A549 (cell line): ENCODE measurements at regions not wholly inside any gene's neighbourhood (a gene's known extent, or its start where the extent isn't known, plus 50 kb on each side); places are given as distances from the start of the nearest gene placed in this dataset.

ENCODE experiments used
- ATAC-seq, 2 experiments: fragments of 200-7000 bp in 1 of 2; fragments of >200 bp in 1 of 2; cut with Nextera tagmentation in 1 of 2; cut with Tn5 transposase in 1 of 2; 3 replicates each; pipeline versions ENCODE4 v1.8.0 to v1.9.1; 2018 to 2020; ENCODE audit warnings: mild to moderate bottlenecking in 1 of 2, moderate library complexity in 1 of 2
- CTCF ChIA-PET: fragments of 300-600 bp; sonication (Branson Sonifier 250); formaldehyde crosslinking; extraction: SDS; loops from one replicate; lab custom pipeline; 2021; ENCODE audit warnings: antibody characterized with exemption, inconsistent platforms; lab: Yijun Ruan, JAX
- POLR2A ChIA-PET: fragments of 350-600 bp; formaldehyde crosslinking; extraction: SDS; loops from one replicate; lab custom pipeline; 2021; ENCODE audit warnings: antibody characterized with exemption, inconsistent platforms; lab: Yijun Ruan, JAX
- DNase-seq, 2 experiments: peaks; one replicate each; pipeline versions ENCODE4 v3.0.0 to v3.0.0-alpha.2; 2011 to 2016; ENCODE audit warnings: low read depth in 1 of 2, low spot score in 1 of 2
- FAIRE-seq: peaks from 2 replicates; lab custom pipeline; 2011; peaks lifted over from hg19 to GRCh38; lab: Jason Lieb, UNC
- H3K27ac ChIP-seq, 2 experiments: fragments of >200 bp; sonication (Bioruptor Twin); formaldehyde crosslinking; 3 replicates each; pipeline ENCODE4 v1.5.1; 2016 to 2017
- H3K4me1 ChIP-seq: fragments of >200 bp; sonication (Bioruptor Twin); formaldehyde crosslinking; 3 replicates; pipeline ENCODE4 v1.6.1; 2016
- H3K4me2 ChIP-seq: fragments of >200 bp; sonication (Bioruptor Twin); formaldehyde crosslinking; 3 replicates; pipeline ENCODE4 v1.6.1; 2016
- H3K4me3 ChIP-seq: fragments of >200 bp; sonication (Bioruptor Twin); formaldehyde crosslinking; 3 replicates; pipeline ENCODE4 v1.5.1; 2016
- H3K9me3 ChIP-seq: fragments of >200 bp; sonication (Bioruptor Twin); formaldehyde crosslinking; 3 replicates; pipeline ENCODE4 v1.6.1; 2016
- CHD2 ChIP-seq: fragments of 150-350 bp; IDR thresholded peaks from 2 replicates; pipeline ENCODE4 v1.6.1; 2014; ENCODE audit warnings: low read length; ENCODE audit not compliant: partially characterized antibody
- CHD4 ChIP-seq: fragments of 200-600 bp; sonication (generic); IDR thresholded peaks from 2 replicates; pipeline ENCODE4 v1.6.1; 2016; ENCODE audit warnings: antibody characterized with exemption, mild to moderate bottlenecking, borderline replicate concordance
- EHF ChIP-seq: fragments of 250-450 bp; sonication (Bioruptor Pico); IDR thresholded peaks from 2 replicates; pipeline ENCODE4 v1.5.0; 2020; ENCODE audit warnings: mild to moderate bottlenecking
- EHMT2 ChIP-seq: fragments of 200-600 bp; sonication (generic); IDR thresholded peaks from 2 replicates; pipeline ENCODE4 v1.6.1; 2016; ENCODE audit warnings: antibody characterized with exemption, low read depth, mild to moderate bottlenecking, moderate library complexity
- EP300 ChIP-seq, 2 experiments: fragments of >200 bp; sonication (Bioruptor Twin); formaldehyde crosslinking; IDR thresholded peaks; 2 replicates in 1 of 2; 3 replicates in 1 of 2; pipeline ENCODE4 v1.6.1; 2016 to 2017
- FOSL2 ChIP-seq, 2 experiments: fragments of 450-650 bp in 1 of 2; fragments of >200 bp in 1 of 2; sonication (Bioruptor Twin) in 1 of 2; formaldehyde crosslinking; IDR thresholded peaks; 2 replicates each; pipeline versions ENCODE4 v1.5.0 to v1.6.1; 2016 to 2020; ENCODE audit warnings: mild to moderate bottlenecking in 1 of 2, moderate library complexity in 1 of 2
- FOXS1 ChIP-seq: fragments of 250-450 bp; sonication (Bioruptor Pico); IDR thresholded peaks from 2 replicates; pipeline ENCODE4 v1.5.0; 2020; ENCODE audit warnings: mild to moderate bottlenecking, moderate library complexity
- GATA3 ChIP-seq: IDR thresholded peaks from 2 replicates; pipeline ENCODE4 v1.6.1; 2012; ENCODE audit warnings: borderline replicate concordance
- HDAC2 ChIP-seq: fragments of 200-600 bp; sonication (generic); IDR thresholded peaks from 2 replicates; pipeline ENCODE4 v1.6.1; 2016
- HEYL ChIP-seq: fragments of 250-450 bp; sonication (Bioruptor Pico); IDR thresholded peaks from 2 replicates; pipeline ENCODE4 v1.8.0; 2021; ENCODE audit warnings: mild to moderate bottlenecking, moderate library complexity
- HOXB13 ChIP-seq: fragments of 250-450 bp; sonication (Bioruptor Pico); IDR thresholded peaks from 2 replicates; pipeline ENCODE4 v1.5.0; 2020; ENCODE audit warnings: low read depth, mild to moderate bottlenecking, moderate library complexity
- JUN ChIP-seq, 2 experiments: fragments of >200 bp; sonication (Bioruptor Twin); formaldehyde crosslinking; IDR thresholded peaks; 2 replicates in 1 of 2; 3 replicates in 1 of 2; pipeline ENCODE4 v1.6.1; 2016 to 2017
- JUNB ChIP-seq: fragments of >200 bp; sonication (Bioruptor Twin); formaldehyde crosslinking; IDR thresholded peaks from 2 replicates; pipeline ENCODE4 v1.6.1; 2016
- KDM1A ChIP-seq: fragments of 200-600 bp; sonication (generic); IDR thresholded peaks from 2 replicates; pipeline ENCODE4 v1.6.1; 2016; ENCODE audit warnings: low read depth, mild to moderate bottlenecking
- MAX ChIP-seq: IDR thresholded peaks from 2 replicates; pipeline ENCODE4 v1.6.1; 2012
- NR3C1 ChIP-seq: fragments of >200 bp; sonication (Bioruptor Twin); formaldehyde crosslinking; IDR thresholded peaks from 3 replicates; pipeline ENCODE4 v1.6.1; 2017
- PBX3 ChIP-seq: IDR thresholded peaks from 2 replicates; pipeline ENCODE4 v1.6.1; 2012
- PHF8 ChIP-seq: fragments of 200-600 bp; sonication (generic); IDR thresholded peaks from 2 replicates; pipeline ENCODE4 v1.6.1; 2016; ENCODE audit warnings: low read depth, mild to moderate bottlenecking, antibody characterized with exemption, moderate library complexity, borderline replicate concordance
- POLR2A ChIP-seq: IDR thresholded peaks from 2 replicates; pipeline ENCODE4 v1.6.1; 2012; ENCODE audit warnings: mild to moderate bottlenecking, low read length
- POLR2AphosphoS2 ChIP-seq: conservative IDR thresholded peaks from 2 replicates; pipeline ENCODE4 v1.6.1; 2012; ENCODE audit warnings: low read length, improper control_type of control experiment, inconsistent platforms
- RAD21 ChIP-seq, 2 experiments: fragments of >200 bp in 1 of 2; sonication (Bioruptor Twin) in 1 of 2; formaldehyde crosslinking in 1 of 2; IDR thresholded peaks in 1 of 2; conservative IDR thresholded peaks in 1 of 2; 2 replicates in 1 of 2; 3 replicates in 1 of 2; pipeline ENCODE4 v1.6.1; 2012 to 2018; ENCODE audit warnings: inconsistent platforms in 1 of 2
- RARB ChIP-seq: fragments of 250-450 bp; sonication (Bioruptor Pico); IDR thresholded peaks from 2 replicates; pipeline ENCODE4 v1.8.0; 2021; ENCODE audit warnings: mild to moderate bottlenecking, moderate library complexity
- RCOR1 ChIP-seq: fragments of 150-350 bp; IDR thresholded peaks from 2 replicates; pipeline ENCODE4 v1.6.1; 2014; ENCODE audit warnings: antibody characterized with exemption, low read length, low read depth
- RNF2 ChIP-seq: fragments of 200-600 bp; sonication (generic); IDR thresholded peaks from 2 replicates; pipeline ENCODE4 v1.6.1; 2016; ENCODE audit warnings: low read depth, mild to moderate bottlenecking, antibody characterized with exemption, moderate library complexity, borderline replicate concordance
- SMC3 ChIP-seq: fragments of >200 bp; sonication (Bioruptor Twin); formaldehyde crosslinking; IDR thresholded peaks from 3 replicates; pipeline ENCODE4 v1.6.1; 2018; ENCODE audit warnings: inconsistent platforms
- ZFP36 ChIP-seq: fragments of 450-650 bp; IDR thresholded peaks from 2 replicates; pipeline ENCODE4 v1.6.1; 2014; ENCODE audit warnings: borderline replicate concordance; ENCODE audit not compliant: partially characterized antibody
- ZNF302 ChIP-seq: fragments of 250-450 bp; sonication (Bioruptor Pico); IDR thresholded peaks from 2 replicates; pipeline ENCODE4 v1.9.0; 2021; ENCODE audit warnings: inconsistent platforms, mild to moderate bottlenecking, moderate library complexity
- ZSCAN20 ChIP-seq: fragments of 250-450 bp; sonication (Bioruptor Pico); IDR thresholded peaks from 2 replicates; pipeline ENCODE4 v1.8.0; 2022; ENCODE audit warnings: mild to moderate bottlenecking, moderate library complexity
- WGBS: methylation state at CpG from one replicate; pipeline ENCODE4 v1.1.6; 2017; ENCODE audit errors: missing lambda C conversion rate; 5-methylcytosine and 5-hydroxymethylcytosine counted together
- TF ChIP-seq, protein P1 (sequence below): IDR thresholded peaks from 2 replicates; pipeline ENCODE4 v1.6.1; 2012; ENCODE audit warnings: low read depth, borderline replicate concordance

- ChIA-PET POLR2A (no interaction called here), CTCF (interaction anchor here (1.3 to 11.0 kb wide), 3 partner anchors 70 to 752 kb away, joined by 6 to 219 read pairs (median 8); partner anchors contain the start of gene MYOCD)
These were observed 230.3 kb downstream of the MAP2K4 start for GRCh38 chr17:12250973-12251372.

GRCh38 chr17:12252462-12252861 is 231.8 kb downstream of the MAP2K4 start:
- Histone ChIP-seq H3K4me1 (peaks cover 9% of the 10 kb centered on the region; the same call in 2 of the 3 replicates), H3K27ac (no peak overlapping the region), H3K4me3 (no peak overlapping the region), H3K4me2 (no peak overlapping the region), H3K9me3 (no peaks in the 10 kb centered on the region)
- DNase-seq: no peak
- CTCF ChIA-PET: interaction anchor here (0.9 to 11.0 kb wide), 4 partner anchors 37 to 751 kb away, joined by 4 to 219 read pairs (median 7); partner anchors contain the start of gene MYOCD
- no peak for FAIRE-seq
- ATAC-seq: no peak
- POLR2A ChIA-PET: no interaction called here
- WGBS: 39% methylated on average over 6 of the region's 6 CpGs
- TF ChIP-seq FOSL2 (IDR thresholded peaks at IDR 0.05) (no peak), FOSL2 (CRISPR knock-in tag; IDR thresholded peaks at IDR 0.05) (no peak), EP300 (IDR thresholded peaks at IDR 0.05) (no peak), POLR2AphosphoS2 (no peak), FOXS1 (no peak), POLR2A (no peak)

More at GRCh38 chr17:12250973-12251372, 230.3 kb downstream of the MAP2K4 start:
- FAIRE-seq: no peak
- TF ChIP-seq MAX (no peak), SMC3 (no peak), RCOR1 (no peak), EHMT2 (no peak), CHD2 (no peak), RARB (CRISPR knock-in tag) (no peak), NR3C1 (no peak), CHD4 (no peak), RNF2 (no peak), GATA3 (no peak), EHF (CRISPR knock-in tag) (no peak), PHF8 (no peak), HEYL (no peak), ZSCAN20 (CRISPR knock-in tag) (no peak), HOXB13 (CRISPR knock-in tag) (no peak), KDM1A (no peak), JUNB (no peak), ZFP36 (no peak)
- TF ChIP-seq, protein P1, sequence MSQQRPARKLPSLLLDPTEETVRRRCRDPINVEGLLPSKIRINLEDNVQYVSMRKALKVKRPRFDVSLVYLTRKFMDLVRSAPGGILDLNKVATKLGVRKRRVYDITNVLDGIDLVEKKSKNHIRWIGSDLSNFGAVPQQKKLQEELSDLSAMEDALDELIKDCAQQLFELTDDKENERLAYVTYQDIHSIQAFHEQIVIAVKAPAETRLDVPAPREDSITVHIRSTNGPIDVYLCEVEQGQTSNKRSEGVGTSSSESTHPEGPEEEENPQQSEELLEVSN: no peak
- Histone ChIP-seq H3K4me3 (no peak overlapping the region), H3K27ac (no peak overlapping the region), H3K9me3 (no peaks in the 10 kb centered on the region), H3K4me2 (no peak overlapping the region), H3K4me1 (no peaks in the 10 kb centered on the region)
- no peak for ATAC-seq
- 80% methylated on average over 4 of the region's 4 CpGs for WGBS
- no peak for DNase-seq

GRCh38 chr17:12254460-12254859 is 233.8 kb downstream of the MAP2K4 start:
- H3K27ac ChIP-seq: 0 out of 6 replicates have a peak overlapping the region, but pooled peaks of 1 of the 2 experiments have one; percentile 18
- TF ChIP-seq PBX3: no peak
- no peak for TF ChIP-seq ZSCAN20 (CRISPR knock-in tag)
- no peak for TF ChIP-seq JUN (IDR thresholded peaks at IDR 0.05)
- TF ChIP-seq, protein P1: no peak
- TF ChIP-seq RNF2: no peak
- no peak for TF ChIP-seq EHMT2
- TF ChIP-seq EP300 (IDR thresholded peaks at IDR 0.05): no peak
- TF ChIP-seq ZNF302: no peak
- TF ChIP-seq HDAC2: no peak
- no peak for TF ChIP-seq JUNB
- TF ChIP-seq RAD21 (conservative IDR thresholded peaks at IDR 0.05 in 1 of 2, IDR thresholded peaks at IDR 0.05 in 1 of 2): no peak
- no peak for TF ChIP-seq NR3C1
- H3K4me2 ChIP-seq: no peak overlapping the region
- CTCF ChIA-PET: interaction anchor here (0.8 to 11.0 kb wide), 8 partner anchors 8 to 749 kb away, joined by 3 to 219 read pairs (median 6); partner anchors contain the start of gene MYOCD
- H3K4me3 ChIP-seq: no peak overlapping the region
- WGBS: 77% methylated on average over 9 of the region's 9 CpGs
- H3K9me3 ChIP-seq: no peaks in the 10 kb centered on the region
- FAIRE-seq: no peak
- POLR2A ChIA-PET: no interaction called here
- DNase-seq: no peak
- no peak for ATAC-seq
- peaks cover 9% of the 10 kb centered on the region; the same call in 2 of the 3 replicates for H3K4me1 ChIP-seq
